K562 (cell line): ENCODE measurements at regions not wholly inside any gene's neighbourhood (a gene's known extent, or its start where the extent isn't known, plus 50 kb on each side); places are given as distances from the start of the nearest gene placed in this dataset.

ENCODE experiments used
- ATF1 ChIP-seq, 2 experiments: fragments of 450-650 bp in 1 of 2; IDR thresholded peaks; 2 replicates each; pipeline ENCODE4 v1.6.1; 2016; ENCODE audit warnings: missing compliant biosample characterization in 1 of 2, missing genetic modification characterization in 1 of 2
- IRF1 ChIP-seq: sonication (generic); formaldehyde crosslinking; IDR thresholded peaks from 2 replicates; pipeline ENCODE4 v1.8.0; 2022; ENCODE audit warnings: missing genetic modification reagents, mild to moderate bottlenecking, borderline replicate concordance
- RBBP5 ChIP-seq: fragments of 200-600 bp; sonication (generic); IDR thresholded peaks from 2 replicates; pipeline ENCODE4 v1.6.1; 2012; ENCODE audit warnings: borderline replicate concordance, mild to moderate bottlenecking, low read length, control low read depth, inconsistent platforms; ENCODE audit not compliant: insufficient read depth, poor library complexity, severe bottlenecking
- SRSF9 ChIP-seq: fragments of 200-400 bp; formaldehyde crosslinking; IDR thresholded peaks from 2 replicates; pipeline ENCODE4 v1.6.1; 2017; ENCODE audit warnings: low read depth, low read length, borderline replicate concordance
- ZBTB2 ChIP-seq: fragments of 450-650 bp; IDR thresholded peaks from 2 replicates; pipeline ENCODE4 v1.6.1; 2016; ENCODE audit warnings: antibody characterized with exemption
- ZBTB40 ChIP-seq, 2 experiments: fragments of 450-650 bp in 1 of 2; sonication (generic) in 1 of 2; formaldehyde crosslinking in 1 of 2; IDR thresholded peaks; 2 replicates each; pipeline versions ENCODE4 v1.7.1 to v1.9.0; 2016 to 2022; ENCODE audit warnings: inconsistent platforms in 1 of 2, mild to moderate bottlenecking in 1 of 2, missing genetic modification reagents in 1 of 2
- ZNF609 ChIP-seq: sonication (generic); formaldehyde crosslinking; IDR thresholded peaks from 2 replicates; pipeline ENCODE4 v1.8.1; 2023; ENCODE audit warnings: missing genetic modification reagents, mild to moderate bottlenecking, borderline replicate concordance

GRCh38 chr6:20291764-20292580, 79.7 kb upstream of the MBOAT1 start (continued):
- no peak for TF ChIP-seq ZBTB2
- TF ChIP-seq SRSF9 = no peak
- no peak for TF ChIP-seq ZNF609 (CRISPR knock-in tag)
- TF ChIP-seq ATF1 (CRISPR knock-in tag; IDR thresholded peaks at IDR 0.05) = no peak
- peak; percentile 58; the same call in 1 of the 2 replicates for TF ChIP-seq ATF1 (tag; IDR thresholded peaks at IDR 0.05)
- no peak for TF ChIP-seq RBBP5
- no peak for TF ChIP-seq IRF1
- peak; percentile 34; the same call in 1 of the 2 replicates for TF ChIP-seq ZBTB40 (IDR thresholded peaks at IDR 0.05)
- TF ChIP-seq ZBTB40 (CRISPR knock-in tag; IDR thresholded peaks at IDR 0.05) = no peak
